OCI-LY7 (cell line): ENCODE measurements at regions not wholly inside any gene's neighbourhood (a gene's known extent, or its start where the extent isn't known, plus 50 kb on each side); places are given as distances from the start of the nearest gene placed in this dataset.

Experiments
- CTCF ChIP-seq: fragments of 200-600 bp; sonication (generic); conservative IDR thresholded peaks from 2 replicates; pipeline ENCODE4 v1.5.1; 2014; ENCODE audit warnings: mild to moderate bottlenecking, antibody characterized with exemption, low read length, moderate library complexity, mixed read lengths
- EZH2phosphoT487 ChIP-seq: fragments of 200-600 bp; sonication (generic); IDR thresholded peaks from 2 replicates; pipeline ENCODE4 v1.6.1; 2018; ENCODE audit warnings: low read depth, borderline replicate concordance, mild to moderate bottlenecking, mixed run types, antibody characterized with exemption, low read length, moderate library complexity, mixed read lengths

DNA sequence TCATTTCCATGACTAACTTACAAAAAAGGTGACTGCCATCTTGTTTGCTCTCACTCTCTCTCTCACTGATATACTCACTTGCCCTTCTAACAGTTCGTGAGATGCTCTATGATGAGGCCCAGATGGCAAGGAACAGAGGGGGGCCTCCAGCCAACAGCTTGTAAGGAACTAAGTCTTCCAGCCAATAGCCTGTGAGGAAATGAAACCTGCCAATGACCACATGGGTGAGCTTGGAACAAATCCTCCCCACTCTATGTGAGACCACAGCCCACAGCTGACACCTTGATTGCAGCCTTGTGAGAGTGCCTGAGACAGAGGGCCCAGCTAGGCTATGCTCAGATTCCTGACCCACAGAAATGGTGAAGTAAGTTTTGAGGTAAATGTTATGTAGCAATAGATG lies 153.7 kb downstream of the HHIPL2 start:
- TF ChIP-seq CTCF (no peak), EZH2phosphoT487 (no peak)
